ENCODE measurements at regions not wholly inside any gene's neighbourhood (a gene's known extent, or its start where the extent isn't known, plus 50 kb on each side); places are given as distances from the start of the nearest gene placed in this dataset.

GRCh38 chr2:118498943-118499342 is 348.5 kb downstream of the EN1 start:
- peaks cover 35% of the 10 kb centered on the region for H3K27me3 Mint-ChIP-seq (ENCODE audit: insufficient read depth, unreplicated experiment)
- H3K4me1 Mint-ChIP-seq (ENCODE audit: low read depth, unreplicated experiment) = no peaks in the 10 kb centered on the region
- intact Hi-C loops (cut with micrococcal nuclease; ENCODE audit: unreplicated experiment) = no loop called here
- no peaks in the 10 kb centered on the region for H3K9me3 Mint-ChIP-seq (ENCODE audit: unreplicated experiment)
- POLR2A ChIA-PET = no interaction called here
- H3K27ac Mint-ChIP-seq (ENCODE audit: unreplicated experiment) = no peak overlapping the region
- DNase-seq = no peak
- no peaks in the 10 kb centered on the region for H3K36me3 Mint-ChIP-seq (ENCODE audit: insufficient read depth, unreplicated experiment)
- no TSS peak for BruUV-seq (replicated peaks)
- H3K4me3 ChIP-seq (ENCODE audit: low read depth, low read length) = no peak overlapping the region
- CTCF ChIA-PET = no interaction called here
- H3K4me3 Mint-ChIP-seq (ENCODE audit: unreplicated experiment) = no peak overlapping the region
- peaks cover 1% of the 10 kb centered on the region; the same call in 1 of the 2 replicates for H3K27me3 ChIP-seq (replicated peaks; ENCODE audit: control insufficient read depth, insufficient read depth, low read length)
- H3K36me3 ChIP-seq (ENCODE audit: control insufficient read depth, insufficient read depth, low read length) = no peaks in the 10 kb centered on the region
- no peaks in the 10 kb centered on the region for H3K4me1 ChIP-seq
- H3K9me3 ChIP-seq = 0 out of 2 replicates have a peak, but pooled peaks cover 4% of the 10 kb centered on the region
- no peak for TF ChIP-seq CTCF (IDR thresholded peaks at IDR 0.05; ENCODE audit: insufficient read depth in 1 of 2, low read depth in 1 of 2, low read length in 1 of 2, severe bottlenecking in 1 of 2, unreplicated experiment in 1 of 2)

GRCh38 chr2:118496870-118497611 is 350.4 kb downstream of the EN1 start:
- peaks cover 12% of the 10 kb centered on the region for H3K9me3 ChIP-seq
- ChIA-PET POLR2A (no interaction called here), CTCF (no interaction called here)
- DNase-seq = no peak
- H3K27me3 ChIP-seq (replicated peaks; ENCODE audit: control insufficient read depth, insufficient read depth, low read length) = peaks cover 1% of the 10 kb centered on the region; the same call in 1 of the 2 replicates
- Mint-ChIP-seq H3K4me1 (ENCODE audit: low read depth, unreplicated experiment) (no peaks in the 10 kb centered on the region), H3K36me3 (ENCODE audit: insufficient read depth, unreplicated experiment) (no peaks in the 10 kb centered on the region), H3K9me3 (ENCODE audit: unreplicated experiment) (no peaks in the 10 kb centered on the region), H3K4me3 (ENCODE audit: unreplicated experiment) (no peak overlapping the region), H3K27me3 (ENCODE audit: insufficient read depth, unreplicated experiment) (peaks cover 30% of the 10 kb centered on the region), H3K27ac (ENCODE audit: unreplicated experiment) (no peak overlapping the region)
- H3K4me1 ChIP-seq = no peaks in the 10 kb centered on the region
- BruUV-seq (replicated peaks) = no TSS peak
- TF ChIP-seq CTCF (IDR thresholded peaks at IDR 0.05; ENCODE audit: insufficient read depth in 1 of 2, low read depth in 1 of 2, low read length in 1 of 2, severe bottlenecking in 1 of 2, unreplicated experiment in 1 of 2) = no peak
- intact Hi-C loops (cut with micrococcal nuclease; ENCODE audit: unreplicated experiment) = no loop called here
- no peak overlapping the region for H3K4me3 ChIP-seq (ENCODE audit: low read depth, low read length)
- H3K36me3 ChIP-seq (ENCODE audit: control insufficient read depth, insufficient read depth, low read length) = no peaks in the 10 kb centered on the region

GRCh38 chr2:118496467-118496866 is 351.0 kb downstream of the EN1 start:
- intact Hi-C loops (cut with micrococcal nuclease; ENCODE audit: unreplicated experiment) = no loop called here
- Mint-ChIP-seq H3K27me3 (ENCODE audit: insufficient read depth, unreplicated experiment) (peaks cover 25% of the 10 kb centered on the region), H3K9me3 (ENCODE audit: unreplicated experiment) (no peaks in the 10 kb centered on the region), H3K36me3 (ENCODE audit: insufficient read depth, unreplicated experiment) (no peaks in the 10 kb centered on the region), H3K27ac (ENCODE audit: unreplicated experiment) (no peak overlapping the region), H3K4me1 (ENCODE audit: low read depth, unreplicated experiment) (no peaks in the 10 kb centered on the region), H3K4me3 (ENCODE audit: unreplicated experiment) (no peak overlapping the region)
- no peak for DNase-seq
- no peak overlapping the region for H3K4me3 ChIP-seq (ENCODE audit: low read depth, low read length)
- peaks cover 1% of the 10 kb centered on the region; the same call in 1 of the 2 replicates for H3K27me3 ChIP-seq (replicated peaks; ENCODE audit: control insufficient read depth, insufficient read depth, low read length)
- CTCF ChIA-PET = no interaction called here
- H3K9me3 ChIP-seq = peaks cover 13% of the 10 kb centered on the region
- no TSS peak for BruUV-seq (replicated peaks)
- H3K36me3 ChIP-seq (ENCODE audit: control insufficient read depth, insufficient read depth, low read length) = no peaks in the 10 kb centered on the region
- TF ChIP-seq CTCF (IDR thresholded peaks at IDR 0.05; ENCODE audit: insufficient read depth in 1 of 2, low read depth in 1 of 2, low read length in 1 of 2, severe bottlenecking in 1 of 2, unreplicated experiment in 1 of 2) = no peak
- POLR2A ChIA-PET = no interaction called here
- no peaks in the 10 kb centered on the region for H3K4me1 ChIP-seq

Measured in Caco-2 (cell line).